Activated CD4-positive, alpha-beta T cell treated with anti-CD3 and anti-CD28 coated beads, Interleukin-10, Interleukin-2, amounts not matched to agents 100 ng/mL and 50 ng/mL, durations not matched to agents 16 hours and 8 hours (primary cell): ENCODE measurements at regions not wholly inside any gene's neighbourhood (a gene's known extent, or its start where the extent isn't known, plus 50 kb on each side); places are given as distances from the start of the nearest gene placed in this dataset.

Source experiments
- DNase-seq: peaks from one replicate; pipeline ENCODE4 v3.0.0-alpha.2; 2020

- DNase-seq = no peak
Observed at GRCh38 chrX:10393899-10394298, 226.5 kb downstream of the MID1 start.

GRCh38 chrX:10395179-10395578, 225.2 kb downstream of the MID1 start:
- no peak for DNase-seq
